ENCODE measurements at regions not wholly inside any gene's neighbourhood (a gene's known extent, or its start where the extent isn't known, plus 50 kb on each side); places are given as distances from the start of the nearest gene placed in this dataset.

GRCh38 chr7:25314094-25314730 is 85.9 kb upstream of the NPVF start:
- DNase-seq (ENCODE audit: low spot score) (no peak), ATAC-seq (ENCODE audit: low FRiP score) (no peak)
- TF ChIP-seq, protein P1, sequence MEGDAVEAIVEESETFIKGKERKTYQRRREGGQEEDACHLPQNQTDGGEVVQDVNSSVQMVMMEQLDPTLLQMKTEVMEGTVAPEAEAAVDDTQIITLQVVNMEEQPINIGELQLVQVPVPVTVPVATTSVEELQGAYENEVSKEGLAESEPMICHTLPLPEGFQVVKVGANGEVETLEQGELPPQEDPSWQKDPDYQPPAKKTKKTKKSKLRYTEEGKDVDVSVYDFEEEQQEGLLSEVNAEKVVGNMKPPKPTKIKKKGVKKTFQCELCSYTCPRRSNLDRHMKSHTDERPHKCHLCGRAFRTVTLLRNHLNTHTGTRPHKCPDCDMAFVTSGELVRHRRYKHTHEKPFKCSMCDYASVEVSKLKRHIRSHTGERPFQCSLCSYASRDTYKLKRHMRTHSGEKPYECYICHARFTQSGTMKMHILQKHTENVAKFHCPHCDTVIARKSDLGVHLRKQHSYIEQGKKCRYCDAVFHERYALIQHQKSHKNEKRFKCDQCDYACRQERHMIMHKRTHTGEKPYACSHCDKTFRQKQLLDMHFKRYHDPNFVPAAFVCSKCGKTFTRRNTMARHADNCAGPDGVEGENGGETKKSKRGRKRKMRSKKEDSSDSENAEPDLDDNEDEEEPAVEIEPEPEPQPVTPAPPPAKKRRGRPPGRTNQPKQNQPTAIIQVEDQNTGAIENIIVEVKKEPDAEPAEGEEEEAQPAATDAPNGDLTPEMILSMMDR (IDR thresholded peaks at IDR 0.05) = no peak

GRCh38 chr7:25314731-25315267 is 86.5 kb upstream of the NPVF start:
- DNase-seq (ENCODE audit: low spot score) = no peak
- ATAC-seq (ENCODE audit: low FRiP score) = peak; percentile 55
- TF ChIP-seq, protein P1 (IDR thresholded peaks at IDR 0.05) = no peak

GRCh38 chr7:25316366-25316765 is 88.1 kb upstream of the NPVF start:
- DNase-seq (ENCODE audit: low spot score) (no peak), ATAC-seq (ENCODE audit: low FRiP score) (no peak)
- TF ChIP-seq, protein P1 (IDR thresholded peaks at IDR 0.05) = no peak

- TF ChIP-seq, protein P1 (IDR thresholded peaks at IDR 0.05) = no peak
- DNase-seq (ENCODE audit: low spot score) (no peak), ATAC-seq (ENCODE audit: low FRiP score) (no peak)
These were observed 89.8 kb upstream of the NPVF start for GRCh38 chr7:25318047-25318446.

- ATAC-seq (ENCODE audit: low FRiP score) = no peak
- TF ChIP-seq, protein P1 (IDR thresholded peaks at IDR 0.05) = no peak
- DNase-seq (ENCODE audit: low spot score) = no peak
These were observed 91.4 kb upstream of the NPVF start for GRCh38 chr7:25319707-25320106.

DNA sequence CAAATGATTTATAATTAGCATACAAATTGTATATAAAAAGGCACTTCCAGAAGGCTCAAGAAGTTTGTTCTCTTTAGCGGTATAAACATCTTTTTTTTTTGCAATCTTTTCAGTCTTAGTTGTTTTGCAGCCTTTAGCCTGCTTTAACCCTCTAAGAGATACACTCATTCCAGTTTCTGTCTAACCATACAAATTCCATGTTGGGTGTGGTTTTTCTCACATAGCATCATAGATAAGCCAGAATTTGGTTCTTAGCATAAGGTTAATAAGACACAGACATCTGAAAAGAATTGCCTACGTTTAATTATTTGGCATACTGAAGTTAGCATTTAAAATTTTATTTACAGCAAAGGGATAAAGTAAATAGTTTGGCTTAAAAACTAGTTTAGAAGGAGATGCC is 92.5 kb upstream of the NPVF start:
- ATAC-seq (ENCODE audit: low FRiP score) = no peak
- TF ChIP-seq, protein P1 (IDR thresholded peaks at IDR 0.05) = no peak

DNA sequence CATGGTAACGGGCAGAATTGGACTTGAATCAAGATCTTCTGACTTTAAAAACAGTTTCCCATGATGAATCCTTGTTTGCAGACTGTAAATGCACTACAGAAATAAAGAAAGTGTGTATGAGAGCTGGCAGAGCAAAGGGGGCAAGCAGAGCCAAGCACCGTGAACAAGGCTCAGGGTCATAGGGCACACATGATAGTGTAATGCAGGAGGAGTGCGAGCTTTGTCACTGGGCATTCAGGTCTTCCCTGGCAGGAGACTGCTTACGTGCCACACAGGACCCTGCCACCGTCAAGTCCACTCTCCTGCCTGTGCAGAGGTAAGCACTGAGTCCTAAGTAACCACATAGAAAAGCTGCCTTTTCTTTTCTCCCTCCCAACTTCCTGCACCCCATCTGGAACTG is 93.1 kb upstream of the NPVF start:
- DNase-seq (ENCODE audit: low spot score) (no peak), ATAC-seq (ENCODE audit: low FRiP score) (no peak)
- TF ChIP-seq, protein P1 (IDR thresholded peaks at IDR 0.05) = no peak

More for the DNA sequence above, 92.5 kb upstream of the NPVF start:
- DNase-seq (ENCODE audit: low spot score) = no peak
